SK-N-SH treated with all-trans-retinoic acid at 6 μM for 48 hours (cell line): ENCODE measurements at regions not wholly inside any gene's neighbourhood (a gene's known extent, or its start where the extent isn't known, plus 50 kb on each side); places are given as distances from the start of the nearest gene placed in this dataset.

Source experiments
- ATAC-seq: fragments of 200-7000 bp; cut with Tn5 transposase; 3 replicates; pipeline ENCODE4 v1.9.1; 2020; ENCODE audit warnings: mild to moderate bottlenecking, moderate library complexity
- ARNTL ChIP-seq: fragments of 450-650 bp; formaldehyde crosslinking; IDR thresholded peaks from 2 replicates; pipeline ENCODE4 v1.5.0; 2020; ENCODE audit warnings: low read depth, mild to moderate bottlenecking, moderate library complexity, borderline replicate concordance
- CSDC2 ChIP-seq: fragments of 250-450 bp; sonication (Bioruptor Pico); IDR thresholded peaks from 2 replicates; pipeline ENCODE4 v1.5.0; 2020; ENCODE audit warnings: mild to moderate bottlenecking, moderate library complexity
- ESRRG ChIP-seq: fragments of 250-450 bp; sonication (Bioruptor Pico); IDR thresholded peaks from 2 replicates; pipeline ENCODE4 v1.6.1; 2021; ENCODE audit warnings: mild to moderate bottlenecking
- ISL1 ChIP-seq: fragments of 250-450 bp; sonication (Bioruptor Pico); IDR thresholded peaks from 2 replicates; pipeline ENCODE4 v2.1.2; 2022; ENCODE audit warnings: mild to moderate bottlenecking, moderate library complexity
- PATZ1 ChIP-seq: fragments of 250-450 bp; sonication (Bioruptor Pico); IDR thresholded peaks from 2 replicates; pipeline ENCODE4 v1.8.0; 2020; ENCODE audit warnings: mild to moderate bottlenecking, moderate library complexity, borderline replicate concordance
- SNAI2 ChIP-seq: fragments of 250-450 bp; sonication (Bioruptor Pico); IDR thresholded peaks from 2 replicates; pipeline ENCODE4 v1.5.0; 2020; ENCODE audit warnings: mild to moderate bottlenecking, moderate library complexity
- TOX ChIP-seq: fragments of 250-450 bp; sonication (Bioruptor Pico); IDR thresholded peaks from 2 replicates; pipeline ENCODE4 v1.8.0; 2021; ENCODE audit warnings: mild to moderate bottlenecking, moderate library complexity, borderline replicate concordance
- ZC3H10 ChIP-seq: fragments of 250-450 bp; sonication (Bioruptor Pico); IDR thresholded peaks from 2 replicates; pipeline ENCODE4 v1.5.1; 2021; ENCODE audit warnings: mild to moderate bottlenecking, moderate library complexity
- ZFP3 ChIP-seq: fragments of 250-450 bp; sonication (Bioruptor Pico); IDR thresholded peaks from 2 replicates; pipeline ENCODE4 v1.5.0; 2020; ENCODE audit warnings: mild to moderate bottlenecking, moderate library complexity
- ZFP30 ChIP-seq: fragments of 450-650 bp; formaldehyde crosslinking; IDR thresholded peaks from 2 replicates; pipeline ENCODE4 v1.5.0; 2022; ENCODE audit warnings: mild to moderate bottlenecking, moderate library complexity
- ZNF565 ChIP-seq: fragments of 450-650 bp; formaldehyde crosslinking; conservative IDR thresholded peaks from 2 replicates; pipeline ENCODE4 v1.5.0; 2020; ENCODE audit warnings: low read depth, mild to moderate bottlenecking, moderate library complexity
- ZNF70 ChIP-seq: fragments of 450-650 bp; formaldehyde crosslinking; IDR thresholded peaks from 2 replicates; pipeline ENCODE4 v1.5.0; 2020; ENCODE audit warnings: mild to moderate bottlenecking, moderate library complexity
- ZNF8 ChIP-seq: fragments of 450-650 bp; formaldehyde crosslinking; IDR thresholded peaks from 2 replicates; pipeline ENCODE4 v1.5.0; 2020; ENCODE audit warnings: mild to moderate bottlenecking, moderate library complexity
- TF ChIP-seq, protein P1 (sequence below): fragments of 250-450 bp; sonication (Bioruptor Pico); IDR thresholded peaks from 2 replicates; pipeline ENCODE4 v1.5.1; 2021; ENCODE audit warnings: mild to moderate bottlenecking, moderate library complexity
- TF ChIP-seq, protein P2 (sequence below): fragments of 250-450 bp; sonication (Bioruptor Pico); IDR thresholded peaks from 2 replicates; pipeline ENCODE4 v1.5.0; 2020; ENCODE audit warnings: mild to moderate bottlenecking, moderate library complexity
- TF ChIP-seq, protein P3 (sequence below): fragments of 250-450 bp; sonication (Bioruptor Pico); IDR thresholded peaks from 2 replicates; pipeline ENCODE4 v1.5.1; 2020; ENCODE audit warnings: low read depth, mild to moderate bottlenecking, moderate library complexity

- TF ChIP-seq ZFP3 (CRISPR knock-in tag) (no peak), CSDC2 (CRISPR knock-in tag) (no peak), ZNF8 (CRISPR knock-in tag) (no peak), TOX (CRISPR knock-in tag) (no peak), PATZ1 (CRISPR knock-in tag) (no peak)
- TF ChIP-seq, protein P1, sequence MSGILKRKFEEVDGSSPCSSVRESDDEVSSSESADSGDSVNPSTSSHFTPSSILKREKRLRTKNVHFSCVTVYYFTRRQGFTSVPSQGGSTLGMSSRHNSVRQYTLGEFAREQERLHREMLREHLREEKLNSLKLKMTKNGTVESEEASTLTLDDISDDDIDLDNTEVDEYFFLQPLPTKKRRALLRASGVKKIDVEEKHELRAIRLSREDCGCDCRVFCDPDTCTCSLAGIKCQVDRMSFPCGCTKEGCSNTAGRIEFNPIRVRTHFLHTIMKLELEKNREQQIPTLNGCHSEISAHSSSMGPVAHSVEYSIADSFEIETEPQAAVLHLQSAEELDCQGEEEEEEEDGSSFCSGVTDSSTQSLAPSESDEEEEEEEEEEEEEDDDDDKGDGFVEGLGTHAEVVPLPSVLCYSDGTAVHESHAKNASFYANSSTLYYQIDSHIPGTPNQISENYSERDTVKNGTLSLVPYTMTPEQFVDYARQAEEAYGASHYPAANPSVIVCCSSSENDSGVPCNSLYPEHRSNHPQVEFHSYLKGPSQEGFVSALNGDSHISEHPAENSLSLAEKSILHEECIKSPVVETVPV, result no peak
- ATAC-seq, result no peak
Measured at GRCh38 chr3:162992741-162993140, 1496.1 kb downstream of the OTOL1 start.

DNA sequence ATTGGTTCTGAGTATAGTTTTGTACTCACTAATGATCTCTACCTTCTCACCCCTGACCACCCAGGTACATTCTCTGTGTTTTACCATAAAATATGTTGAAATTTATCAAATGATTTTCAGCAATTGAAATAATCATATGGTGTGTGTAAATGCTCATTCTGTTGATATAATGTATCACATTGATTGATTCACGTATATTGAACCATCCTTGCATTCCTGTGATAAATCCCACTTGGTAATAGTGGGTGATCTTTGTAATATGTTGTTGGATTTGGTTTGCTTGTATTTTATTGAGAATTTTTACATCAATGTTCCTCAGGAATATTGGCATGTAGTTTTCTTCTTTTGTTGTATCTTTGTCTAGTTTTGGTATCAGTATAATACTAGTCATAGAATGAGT is 1497.6 kb downstream of the OTOL1 start:
- TF ChIP-seq, protein P2, sequence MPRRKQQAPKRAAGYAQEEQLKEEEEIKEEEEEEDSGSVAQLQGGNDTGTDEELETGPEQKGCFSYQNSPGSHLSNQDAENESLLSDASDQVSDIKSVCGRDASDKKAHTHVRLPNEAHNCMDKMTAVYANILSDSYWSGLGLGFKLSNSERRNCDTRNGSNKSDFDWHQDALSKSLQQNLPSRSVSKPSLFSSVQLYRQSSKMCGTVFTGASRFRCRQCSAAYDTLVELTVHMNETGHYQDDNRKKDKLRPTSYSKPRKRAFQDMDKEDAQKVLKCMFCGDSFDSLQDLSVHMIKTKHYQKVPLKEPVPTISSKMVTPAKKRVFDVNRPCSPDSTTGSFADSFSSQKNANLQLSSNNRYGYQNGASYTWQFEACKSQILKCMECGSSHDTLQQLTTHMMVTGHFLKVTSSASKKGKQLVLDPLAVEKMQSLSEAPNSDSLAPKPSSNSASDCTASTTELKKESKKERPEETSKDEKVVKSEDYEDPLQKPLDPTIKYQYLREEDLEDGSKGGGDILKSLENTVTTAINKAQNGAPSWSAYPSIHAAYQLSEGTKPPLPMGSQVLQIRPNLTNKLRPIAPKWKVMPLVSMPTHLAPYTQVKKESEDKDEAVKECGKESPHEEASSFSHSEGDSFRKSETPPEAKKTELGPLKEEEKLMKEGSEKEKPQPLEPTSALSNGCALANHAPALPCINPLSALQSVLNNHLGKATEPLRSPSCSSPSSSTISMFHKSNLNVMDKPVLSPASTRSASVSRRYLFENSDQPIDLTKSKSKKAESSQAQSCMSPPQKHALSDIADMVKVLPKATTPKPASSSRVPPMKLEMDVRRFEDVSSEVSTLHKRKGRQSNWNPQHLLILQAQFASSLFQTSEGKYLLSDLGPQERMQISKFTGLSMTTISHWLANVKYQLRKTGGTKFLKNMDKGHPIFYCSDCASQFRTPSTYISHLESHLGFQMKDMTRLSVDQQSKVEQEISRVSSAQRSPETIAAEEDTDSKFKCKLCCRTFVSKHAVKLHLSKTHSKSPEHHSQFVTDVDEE (CRISPR knock-in tag), result no peak
- TF ChIP-seq ZC3H10 (no peak), ESRRG (CRISPR knock-in tag) (no peak), PATZ1 (CRISPR knock-in tag) (no peak)
- no peak for ATAC-seq

GRCh38 chr3:162996368-162996767 is 1499.8 kb downstream of the OTOL1 start:
- TF ChIP-seq ISL1 (CRISPR knock-in tag) (no peak), SNAI2 (CRISPR knock-in tag) (no peak), PATZ1 (CRISPR knock-in tag) (no peak), TOX (CRISPR knock-in tag) (no peak), ZNF8 (CRISPR knock-in tag) (no peak), ZNF565 (no peak), ZFP30 (CRISPR knock-in tag) (no peak), ZNF70 (CRISPR knock-in tag) (no peak), ARNTL (no peak), ESRRG (CRISPR knock-in tag) (no peak)
- TF ChIP-seq, protein P2 (CRISPR knock-in tag), result no peak
- TF ChIP-seq, protein P1, result no peak
- TF ChIP-seq, protein P3, sequence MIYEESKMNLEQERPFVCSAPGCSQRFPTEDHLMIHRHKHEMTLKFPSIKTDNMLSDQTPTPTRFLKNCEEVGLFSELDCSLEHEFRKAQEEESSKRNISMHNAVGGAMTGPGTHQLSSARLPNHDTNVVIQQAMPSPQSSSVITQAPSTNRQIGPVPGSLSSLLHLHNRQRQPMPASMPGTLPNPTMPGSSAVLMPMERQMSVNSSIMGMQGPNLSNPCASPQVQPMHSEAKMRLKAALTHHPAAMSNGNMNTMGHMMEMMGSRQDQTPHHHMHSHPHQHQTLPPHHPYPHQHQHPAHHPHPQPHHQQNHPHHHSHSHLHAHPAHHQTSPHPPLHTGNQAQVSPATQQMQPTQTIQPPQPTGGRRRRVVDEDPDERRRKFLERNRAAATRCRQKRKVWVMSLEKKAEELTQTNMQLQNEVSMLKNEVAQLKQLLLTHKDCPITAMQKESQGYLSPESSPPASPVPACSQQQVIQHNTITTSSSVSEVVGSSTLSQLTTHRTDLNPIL (CRISPR knock-in tag), result no peak

More at GRCh38 chr3:162996368-162996767, 1499.8 kb downstream of the OTOL1 start:
- ATAC-seq, result no peak
